HCEC 1CT (cell line): ENCODE measurements at regions not wholly inside any gene's neighbourhood (a gene's known extent, or its start where the extent isn't known, plus 50 kb on each side); places are given as distances from the start of the nearest gene placed in this dataset.
"Not testable (repeated sequence)": the region's sequence is repeated elsewhere in the genome, so short reads cannot be mapped to it uniquely, and the experiment has no call there.

Experiments used
- DNase-seq: peaks from one replicate; pipeline ENCODE4 v3.0.0-alpha.2; 2017

DNA sequence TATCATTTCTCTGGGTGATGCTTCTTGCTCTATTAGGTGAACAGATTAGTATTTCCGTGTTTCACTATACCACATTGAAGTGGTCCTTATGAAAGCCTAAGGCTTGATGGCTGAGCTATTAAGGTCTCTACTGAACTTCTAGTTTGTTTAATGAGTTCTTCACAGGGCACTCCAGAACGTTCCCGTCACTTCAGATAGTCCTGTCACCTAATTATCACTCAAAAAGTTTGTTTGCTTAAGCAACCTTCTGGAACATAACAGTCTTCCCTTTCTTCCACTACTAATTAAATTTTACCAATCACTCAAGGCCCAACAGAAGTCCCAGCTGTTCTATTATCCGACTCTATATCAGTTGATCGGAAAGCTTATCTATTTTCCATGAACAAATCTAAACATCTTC lies 104.6 kb upstream of the ZC3H11B start:
- DNase-seq, result no peak

DNA sequence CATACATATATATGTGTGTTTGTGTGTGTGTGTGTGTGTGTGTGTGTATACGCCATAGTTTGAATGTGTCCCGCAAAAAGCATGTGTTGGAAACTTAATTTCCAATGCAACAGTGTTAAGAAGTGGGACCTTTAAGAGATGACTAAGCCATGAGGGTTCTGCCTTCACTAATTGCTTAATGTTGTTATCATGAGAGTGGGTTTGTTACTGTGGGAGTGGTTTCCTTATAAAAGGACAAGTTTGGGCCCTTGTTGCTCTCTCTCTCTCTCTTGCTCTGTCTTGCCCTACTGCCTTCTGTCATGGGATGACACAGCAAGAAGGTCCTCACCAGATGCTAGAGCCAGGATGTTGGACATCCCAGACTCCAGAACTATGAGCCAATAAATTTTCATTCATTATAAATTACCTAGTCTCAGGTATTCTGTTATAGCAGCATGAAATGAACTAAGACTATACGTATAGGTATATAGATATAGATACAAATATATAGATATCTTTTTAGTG lies 103.8 kb upstream of the ZC3H11B start:
- no peak for DNase-seq

DNA sequence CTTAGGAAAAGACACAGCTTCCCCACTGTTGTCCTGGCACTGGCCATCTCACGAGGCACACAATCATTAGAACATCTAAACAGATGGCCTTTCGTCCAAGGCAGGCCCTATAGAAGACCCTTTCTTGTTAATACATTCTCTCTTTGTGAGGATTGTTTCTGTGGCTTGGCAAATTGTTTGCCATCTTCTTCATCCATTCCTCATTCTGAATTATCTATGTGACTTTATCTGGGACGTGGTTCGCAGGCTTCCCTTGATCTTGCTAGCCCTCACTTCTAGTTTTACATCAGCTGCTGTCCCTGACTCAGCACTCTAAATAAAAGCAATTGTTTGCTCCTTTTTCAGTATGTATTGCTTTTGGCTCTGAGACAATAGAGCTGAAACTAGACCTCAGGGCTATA lies 101.1 kb upstream of the ZC3H11B start:
- DNase-seq, result no peak

DNA sequence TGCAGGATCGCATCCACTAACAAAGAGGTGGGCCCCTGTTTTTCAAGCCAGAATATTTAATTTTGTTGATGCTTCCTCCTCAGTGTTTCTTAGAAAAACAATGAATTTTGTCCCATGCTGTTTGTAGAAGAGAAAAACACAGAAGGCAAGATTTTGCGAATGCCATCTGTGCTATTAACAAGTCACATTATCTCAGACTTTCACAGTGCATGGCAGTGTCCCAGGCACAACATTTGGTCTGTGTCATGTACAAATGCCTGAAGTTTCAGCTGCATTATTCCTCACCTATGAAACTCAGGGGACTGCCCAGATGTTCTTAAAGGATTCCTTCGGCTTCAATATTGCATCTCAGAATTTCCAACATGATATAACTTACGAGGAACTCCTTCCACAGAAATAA lies 99.6 kb upstream of the ZC3H11B start:
- DNase-seq, result no peak

DNA sequence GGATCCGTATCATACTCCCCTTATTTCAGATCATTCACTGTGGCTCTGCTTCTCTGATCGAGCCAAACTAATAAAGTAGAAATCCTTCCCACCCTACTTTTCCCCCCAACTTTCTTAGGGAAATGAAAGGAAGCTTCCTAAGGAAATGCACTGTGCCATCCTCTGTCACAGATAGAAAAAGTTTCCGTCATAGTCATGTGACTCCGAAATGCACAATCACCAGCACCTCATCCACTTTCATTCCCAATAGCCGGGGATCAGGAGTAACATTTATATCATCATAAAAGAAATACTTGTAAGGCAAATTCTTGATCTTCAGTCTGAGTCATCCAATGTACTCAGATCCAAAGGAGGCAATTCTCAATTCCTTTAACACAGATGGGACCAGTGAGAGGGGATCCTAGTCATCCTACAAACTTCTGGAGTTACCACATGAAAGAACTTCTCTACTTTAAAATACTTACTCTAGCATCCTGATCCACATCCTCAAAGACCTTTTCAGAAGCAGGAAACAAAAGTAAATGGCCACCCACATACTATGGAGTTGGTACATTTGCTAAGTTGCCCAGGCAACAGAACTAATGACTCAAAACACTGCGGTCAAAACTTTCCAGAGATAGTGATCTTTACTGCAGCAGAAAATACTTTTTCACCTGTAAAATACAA lies 97.8 kb upstream of the ZC3H11B start:
- DNase-seq, result peak; percentile 55

DNA sequence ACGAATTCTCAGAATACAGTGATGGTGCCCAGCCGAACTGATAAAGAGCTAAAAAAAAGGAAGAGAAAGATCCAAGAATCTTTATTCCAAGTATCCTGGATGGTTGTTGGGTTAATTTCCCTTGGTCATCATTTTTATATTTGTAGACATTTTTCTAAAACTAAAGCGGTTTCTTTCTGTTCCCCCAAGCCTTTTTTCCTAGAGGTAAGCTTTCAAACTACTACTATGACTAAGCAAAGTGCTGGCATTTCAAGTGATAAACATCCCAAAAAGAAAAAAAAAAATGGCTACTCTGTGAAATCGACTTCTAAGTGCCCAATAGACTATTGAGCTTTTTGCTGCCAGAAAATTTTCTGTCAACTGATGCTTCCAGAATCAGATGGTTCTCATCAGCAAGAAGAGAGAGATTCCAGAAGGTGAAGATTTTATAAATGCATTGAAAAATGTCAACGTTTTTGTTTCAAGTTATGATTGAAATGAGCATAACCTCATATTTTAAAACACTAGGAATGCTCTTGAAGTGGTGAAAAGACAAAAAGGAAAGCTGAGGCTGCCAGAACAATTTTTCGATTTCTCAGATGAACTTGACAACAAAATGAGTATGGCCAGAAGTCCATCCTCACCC lies 96.1 kb upstream of the ZC3H11B start:
- DNase-seq, result no peak

DNA sequence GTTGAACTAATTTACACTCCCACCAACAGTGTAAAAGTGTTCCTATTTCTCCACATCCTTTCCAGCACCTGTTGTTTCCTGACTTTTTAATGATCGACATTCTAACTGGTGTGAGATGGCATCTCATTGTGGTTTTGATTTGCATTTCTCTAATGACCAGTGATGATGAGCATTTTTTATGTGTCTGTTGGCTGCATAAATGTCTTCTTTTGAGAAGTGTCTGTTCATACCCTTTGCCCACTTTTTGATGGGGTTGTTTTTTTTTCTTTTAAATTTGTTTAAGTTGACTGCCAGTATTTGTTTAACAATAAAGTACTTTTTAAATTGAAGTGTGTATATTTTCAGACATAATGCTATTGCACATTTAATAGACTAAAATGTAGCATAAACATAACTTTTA lies 95.0 kb upstream of the ZC3H11B start:
- DNase-seq, result not testable (repeated sequence)

DNA sequence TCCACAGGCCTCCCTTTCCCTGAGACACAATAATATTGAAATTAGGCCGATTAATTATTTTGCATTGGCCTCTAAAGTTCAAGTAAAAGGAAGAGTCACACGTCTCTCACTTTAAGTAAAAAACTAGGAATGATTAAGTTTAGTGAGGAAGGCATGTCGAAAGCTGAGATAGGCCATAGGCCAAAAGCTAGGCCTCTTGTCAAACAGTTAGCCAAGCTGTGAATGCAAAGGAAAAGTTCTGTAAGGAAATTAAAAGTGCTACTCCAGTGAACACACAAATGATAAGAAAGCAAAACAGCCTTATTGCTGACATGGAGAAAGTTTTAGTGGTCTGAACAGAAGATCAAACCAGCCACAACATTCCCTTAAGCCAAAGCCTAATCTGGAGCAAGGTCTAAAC lies 91.4 kb upstream of the ZC3H11B start:
- not testable (repeated sequence) for DNase-seq

DNA sequence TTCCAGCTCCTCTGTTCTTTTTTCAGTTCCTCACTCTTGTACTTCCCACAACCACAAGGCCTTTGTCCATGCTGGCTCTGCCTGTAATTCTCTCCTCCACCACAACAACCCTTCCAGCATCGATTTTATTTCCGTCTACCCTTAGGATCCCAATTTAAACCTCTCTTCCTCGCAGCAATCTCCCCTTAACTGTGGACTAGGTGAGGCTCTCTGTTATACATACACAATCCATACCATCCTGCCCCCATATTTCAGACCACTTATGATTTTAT lies 90.4 kb upstream of the ZC3H11B start:
- no peak for DNase-seq

DNA sequence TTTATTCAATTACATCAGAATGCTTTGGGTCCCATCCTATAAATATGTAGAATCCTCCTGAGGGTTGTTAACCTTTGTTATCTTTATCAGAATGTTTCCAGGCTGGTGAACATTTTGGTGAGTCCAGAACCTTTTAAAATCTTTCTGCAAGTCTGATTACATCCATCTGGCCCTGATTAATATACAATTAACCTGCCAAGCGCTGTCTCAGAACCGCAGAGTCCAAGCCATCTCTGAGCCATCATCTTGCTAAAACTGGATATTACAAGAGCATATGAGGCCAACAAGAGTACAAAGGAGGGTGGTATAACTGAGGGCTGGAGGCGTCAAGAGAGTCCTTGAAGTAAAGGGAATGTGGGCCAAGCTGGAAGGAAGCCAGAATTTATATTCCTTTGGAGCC lies 88.6 kb upstream of the ZC3H11B start:
- DNase-seq, result no peak

DNA sequence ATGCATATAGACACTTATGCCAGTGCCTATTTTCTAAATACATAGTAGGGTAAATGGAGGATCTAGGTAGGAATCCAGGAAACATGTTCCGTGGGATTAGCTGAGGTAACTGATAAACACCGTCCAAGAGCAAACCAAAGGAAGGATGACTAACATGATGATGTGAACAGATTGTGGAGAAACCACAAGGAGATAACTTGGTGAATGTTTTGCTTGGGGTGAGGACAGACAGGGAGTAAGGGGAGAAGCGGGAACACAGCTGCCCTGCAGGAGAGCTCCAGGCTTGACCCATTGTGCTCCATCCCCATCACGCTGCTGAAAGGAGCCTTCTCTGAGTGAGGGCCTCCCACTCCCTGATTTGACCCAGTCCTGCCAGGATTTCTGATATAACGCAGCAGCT lies 87.0 kb upstream of the ZC3H11B start:
- DNase-seq, result no peak

DNA sequence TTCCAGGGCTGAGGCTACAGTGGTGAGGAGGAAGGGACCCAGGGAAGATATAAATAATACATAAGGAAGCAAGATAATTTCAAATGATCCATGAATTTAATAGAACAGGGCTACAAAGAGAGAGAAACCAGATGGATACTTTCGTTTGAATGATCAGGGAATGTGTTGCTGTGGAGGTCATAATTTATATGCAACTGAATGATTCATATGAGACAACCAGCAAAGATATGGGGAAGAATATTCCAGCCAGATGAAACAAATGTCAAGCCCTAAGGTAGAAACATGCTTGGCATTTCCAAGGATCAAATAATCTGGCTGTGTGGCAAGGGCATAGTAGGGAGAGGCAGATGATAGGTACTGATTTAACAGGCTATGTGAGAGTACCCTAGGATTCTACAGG lies 84.8 kb upstream of the ZC3H11B start:
- DNase-seq, result no peak

DNA sequence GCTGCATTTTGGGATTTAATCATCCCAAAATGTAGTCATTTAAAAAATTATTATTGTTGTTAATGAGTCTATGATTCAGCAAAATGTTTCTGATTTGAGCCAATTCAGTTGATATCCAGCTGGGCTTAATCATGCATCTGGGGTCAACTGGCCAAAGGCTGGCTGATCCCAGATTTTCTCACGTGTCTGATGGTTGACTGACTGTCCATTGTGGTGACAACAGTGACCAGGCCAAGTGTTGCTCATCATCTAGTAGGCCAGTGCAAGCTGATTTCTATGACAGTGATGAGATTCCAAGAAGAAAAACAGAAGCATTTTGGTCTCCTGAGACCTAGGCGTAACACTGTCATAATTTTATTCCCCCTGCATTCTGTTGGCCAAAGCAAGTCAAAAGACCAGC lies 80.1 kb upstream of the ZC3H11B start:
- DNase-seq, result no peak

DNA sequence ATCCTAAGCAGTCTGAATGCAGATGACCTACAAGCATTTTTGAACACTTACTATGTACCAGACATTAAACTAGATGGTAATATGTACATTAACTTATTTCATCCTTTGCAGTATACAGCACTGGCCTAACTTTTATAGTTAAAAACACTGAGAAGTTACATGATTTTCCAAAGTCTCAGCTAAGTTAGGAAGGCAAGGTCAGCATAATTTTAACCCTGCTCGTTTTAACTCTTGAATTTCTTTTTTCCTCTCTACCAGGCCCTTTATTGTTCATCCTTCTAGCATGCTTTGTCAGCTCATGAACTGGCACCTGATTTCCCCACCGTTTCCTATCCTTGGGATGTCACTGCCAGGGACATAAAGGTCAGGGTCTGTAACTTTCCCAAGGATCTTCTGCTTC lies 76.9 kb upstream of the ZC3H11B start:
- DNase-seq, result no peak

DNA sequence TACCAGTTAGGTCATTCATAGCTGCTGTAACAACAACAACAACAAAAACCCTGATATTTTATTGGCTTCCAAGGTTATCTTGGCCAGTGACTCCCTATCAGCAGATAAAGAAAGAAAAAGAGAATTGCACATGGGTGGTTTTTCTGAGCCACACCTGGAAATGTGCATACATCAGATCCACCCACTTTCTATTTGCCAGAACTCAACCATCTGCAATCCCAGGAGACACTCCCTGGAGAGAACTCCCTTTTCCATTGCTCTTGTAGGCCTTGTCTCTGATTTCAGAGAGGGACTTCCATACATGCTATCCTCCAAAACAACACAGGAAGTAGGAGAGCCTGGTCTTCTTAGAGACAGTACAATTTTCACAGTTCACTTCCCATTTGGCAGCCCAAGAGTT lies 74.9 kb upstream of the ZC3H11B start:
- no peak for DNase-seq

DNA sequence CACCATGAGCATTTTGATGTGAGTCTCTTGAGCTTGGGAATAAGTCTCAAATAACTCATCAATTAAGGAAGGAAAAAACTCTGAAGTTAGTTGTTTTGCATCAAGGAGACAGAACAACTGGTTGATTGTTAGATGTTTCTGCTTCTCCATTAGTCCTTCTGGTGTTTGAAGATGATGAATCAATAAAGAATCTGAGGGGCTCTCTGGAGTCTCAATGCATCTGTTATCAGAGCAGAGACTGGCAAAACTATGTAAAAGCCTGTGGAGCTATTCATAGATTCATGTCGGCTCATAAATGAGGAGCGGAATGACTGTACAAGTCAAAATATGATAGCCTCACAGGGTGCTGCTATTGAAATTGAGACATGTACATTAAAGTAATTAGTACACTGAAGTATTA lies 73.3 kb upstream of the ZC3H11B start:
- DNase-seq, result no peak

DNA sequence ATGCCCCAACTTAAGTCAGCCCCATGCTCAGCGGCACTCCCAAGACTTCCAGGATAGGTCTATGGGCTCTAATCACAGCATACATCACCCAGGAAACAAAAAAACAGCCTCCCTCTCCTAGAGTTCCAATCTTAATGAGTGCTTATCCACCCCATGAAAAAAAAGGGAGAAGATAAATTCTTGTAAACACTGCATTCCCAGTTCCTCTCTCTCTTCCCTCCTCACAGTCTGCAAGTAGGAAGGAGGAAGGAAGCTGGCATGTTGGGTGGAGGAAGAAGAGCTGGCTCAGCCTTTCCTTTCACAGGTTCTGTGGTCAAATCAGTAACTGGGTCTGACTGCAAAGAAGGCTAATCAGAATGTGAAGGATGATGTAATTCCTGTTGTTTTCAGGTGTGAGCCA lies 69.9 kb upstream of the ZC3H11B start:
- DNase-seq, result no peak

DNA sequence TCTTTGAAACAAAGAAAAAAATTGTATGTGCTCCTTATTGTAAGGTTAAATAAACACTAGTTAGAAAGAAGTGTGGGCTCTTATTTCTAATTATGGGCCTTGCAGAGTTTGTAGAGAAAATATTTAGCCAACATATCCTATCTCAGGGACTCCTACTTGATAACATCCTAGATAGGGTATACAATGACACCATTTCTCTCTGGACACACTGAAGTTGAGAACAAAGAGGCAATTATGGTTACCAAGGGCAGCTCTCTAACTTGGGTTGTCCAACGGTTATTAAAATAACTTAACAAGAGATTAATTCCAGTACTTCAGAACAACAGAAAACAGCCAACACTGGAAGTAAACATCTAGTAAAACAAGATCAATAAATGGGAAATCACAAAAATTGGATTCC lies 69.0 kb upstream of the ZC3H11B start:
- no peak for DNase-seq

DNA sequence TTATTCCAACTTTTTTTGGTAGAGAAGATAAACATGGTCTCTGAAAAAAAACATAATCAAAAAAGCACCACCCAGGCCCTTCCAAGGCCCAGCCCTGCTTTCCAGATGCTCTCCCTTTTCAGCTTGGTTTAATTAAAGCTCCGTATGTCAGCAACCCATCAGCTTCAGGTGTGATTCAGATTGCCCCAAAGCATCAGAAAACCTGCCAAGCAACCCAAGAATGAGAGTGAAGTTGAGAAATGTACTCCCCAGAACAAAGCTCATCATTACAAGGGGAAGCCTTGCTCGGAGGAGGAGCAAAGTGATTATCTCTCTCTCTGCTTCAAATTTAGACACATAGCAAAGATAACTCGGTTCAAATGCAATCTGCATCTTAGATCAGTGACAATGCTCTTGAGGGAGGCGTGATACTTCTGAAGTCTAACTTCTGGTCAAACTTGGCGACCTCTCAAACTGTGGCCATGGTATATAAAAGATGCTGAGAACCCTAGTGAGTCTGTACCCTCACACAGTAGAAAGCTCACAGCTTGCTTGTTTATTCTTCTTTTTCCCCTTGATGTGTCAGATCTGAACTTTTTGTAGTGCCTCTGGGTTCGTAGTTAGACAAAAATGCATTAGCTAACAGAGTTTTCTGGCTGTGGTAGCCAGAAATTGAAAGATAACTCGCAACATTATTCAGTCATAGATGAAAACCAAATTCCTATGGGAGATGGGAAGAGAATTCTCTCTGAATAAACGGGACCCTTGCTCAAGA lies 63.3 kb upstream of the ZC3H11B start:
- no peak for DNase-seq

DNA sequence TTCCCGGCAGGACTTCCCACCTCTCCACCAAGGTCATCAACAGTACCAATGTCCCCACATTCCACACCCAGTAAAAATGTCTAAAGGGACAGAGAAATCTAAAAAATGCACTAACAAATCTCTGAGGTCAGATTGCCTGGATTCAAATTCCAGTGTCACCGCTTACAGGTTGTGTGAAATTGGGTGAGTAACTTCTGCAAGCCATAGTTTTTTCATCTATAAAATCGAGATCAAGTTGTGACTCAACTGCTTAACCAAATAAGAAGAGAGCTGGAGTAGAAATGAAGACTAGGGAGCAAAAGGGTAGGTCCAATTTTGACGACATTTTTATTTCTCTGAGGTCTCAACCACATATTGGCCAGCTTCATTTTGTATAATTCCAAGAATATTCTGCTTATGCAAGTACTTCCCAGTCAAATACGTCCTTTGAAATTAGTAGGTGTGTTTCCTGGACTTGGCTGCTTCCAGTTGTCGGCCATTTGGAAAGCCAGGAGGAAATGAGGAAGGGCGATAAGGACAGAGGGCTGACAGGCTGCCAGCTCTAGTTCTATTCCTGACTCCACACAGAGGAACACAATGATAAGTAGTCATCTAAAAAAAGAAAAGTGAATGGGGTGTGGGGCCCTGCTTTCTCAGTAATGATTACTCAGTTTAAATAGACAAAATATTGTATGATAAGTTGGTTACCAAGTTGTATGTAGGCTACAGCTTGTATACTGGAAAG lies 57.7 kb upstream of the ZC3H11B start:
- DNase-seq, result no peak

DNA sequence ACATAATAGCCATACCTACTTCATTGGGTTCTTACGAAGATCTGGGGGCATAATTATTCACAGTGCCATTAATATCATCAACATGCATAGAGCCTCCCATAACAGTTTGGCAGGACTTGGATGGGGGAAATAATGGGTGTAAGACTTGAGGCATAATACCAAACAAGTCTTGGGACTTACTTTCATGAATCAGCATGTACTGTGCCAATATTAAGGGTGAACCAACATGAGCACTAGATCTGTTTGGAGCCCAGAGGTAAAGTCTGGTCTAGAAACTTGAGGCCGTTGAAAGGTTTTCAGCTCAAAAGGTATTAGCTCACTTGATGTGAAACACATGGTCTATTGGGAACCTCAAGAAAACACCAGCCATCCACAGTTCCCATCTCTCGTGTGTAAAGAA lies 56.7 kb upstream of the ZC3H11B start:
- no peak for DNase-seq

DNA sequence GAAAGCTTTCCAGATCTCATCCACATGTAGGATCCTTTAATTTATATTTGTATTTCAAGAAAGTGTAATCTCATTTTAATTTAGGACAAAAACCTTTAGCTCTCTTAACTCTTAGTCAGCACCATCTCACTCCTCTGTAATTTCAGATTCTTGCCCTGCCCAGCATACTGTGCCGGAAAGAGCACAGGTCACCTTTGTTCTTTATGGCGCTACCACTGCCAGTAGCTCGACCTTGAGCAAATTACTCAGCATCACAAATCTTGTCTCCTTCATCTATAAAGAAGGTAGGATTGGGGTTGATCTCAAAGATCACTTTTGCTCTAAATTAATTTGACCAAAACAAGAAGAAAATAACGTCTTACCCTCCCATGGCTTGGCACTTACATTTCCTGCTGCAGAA lies 56.1 kb upstream of the ZC3H11B start:
- DNase-seq, result no peak

DNA sequence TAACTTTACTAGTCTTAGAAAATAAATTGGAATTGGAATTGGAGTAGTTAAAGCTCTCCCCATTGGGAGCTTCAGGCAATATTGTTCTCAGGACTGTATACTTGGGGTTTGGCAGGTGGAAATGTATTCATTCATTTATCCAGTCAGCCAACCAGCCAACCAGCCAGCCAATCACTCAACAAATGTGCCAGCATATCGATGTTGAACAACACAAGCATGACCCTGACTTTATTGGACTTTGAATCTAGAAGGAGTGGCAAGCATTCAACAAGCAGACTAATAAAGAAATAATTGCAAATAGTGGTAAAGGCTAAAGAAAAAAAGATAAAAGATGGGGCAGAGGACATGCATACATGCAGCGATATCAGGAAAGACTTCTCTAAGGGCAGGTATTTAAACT lies 55.5 kb upstream of the ZC3H11B start:
- no peak for DNase-seq

DNA sequence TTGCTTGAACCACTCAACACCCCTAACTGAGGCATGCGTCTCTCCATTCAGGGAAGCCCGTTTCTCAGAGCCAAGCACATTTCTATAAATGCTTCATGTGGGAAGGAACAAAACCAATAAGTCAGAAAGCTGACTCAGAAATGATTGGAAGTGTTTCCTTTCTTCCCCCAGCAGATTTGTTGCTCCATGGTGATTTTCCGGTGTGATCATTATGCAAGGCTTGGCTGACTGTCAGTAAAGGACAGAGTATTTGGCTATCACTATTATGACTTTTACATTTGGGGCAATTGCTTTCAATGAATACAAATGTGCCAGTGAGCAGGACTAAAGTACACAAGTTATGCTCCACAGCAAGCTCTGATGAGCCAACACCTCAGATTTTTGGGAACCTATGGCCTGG lies 53.3 kb upstream of the ZC3H11B start:
- DNase-seq, result peak; percentile 15
